ENCODE measurements at regions not wholly inside any gene's neighbourhood (a gene's known extent, or its start where the extent isn't known, plus 50 kb on each side); places are given as distances from the start of the nearest gene placed in this dataset.

GRCh38 chrX:140580478-140580877, 75.6 kb upstream of the SOX3 start:
- FAIRE-seq: no peak
- no peak overlapping the region for H3K27ac ChIP-seq (ENCODE audit: low read depth, low read length)
- H3K9me3 ChIP-seq (ENCODE audit: insufficient read depth, low read depth, low read length): no peaks in the 10 kb centered on the region
- H3K36me3 ChIP-seq (ENCODE audit: insufficient read depth, low read length): no peaks in the 10 kb centered on the region
- H3K27me3 ChIP-seq (ENCODE audit: insufficient read depth, low read length): no peaks in the 10 kb centered on the region
- no peak overlapping the region for H3K27ac Mint-ChIP-seq (ENCODE audit: unreplicated experiment)
- no peak overlapping the region for H3K4me3 Mint-ChIP-seq (ENCODE audit: unreplicated experiment)
- no peak overlapping the region for H3K9ac ChIP-seq (ENCODE audit: low read length)
- no peak overlapping the region for H3K4me3 ChIP-seq (ENCODE audit: insufficient read depth, low read depth, low read length)
- no peaks in the 10 kb centered on the region for H3K4me1 Mint-ChIP-seq (ENCODE audit: low read depth, unreplicated experiment)
- no peaks in the 10 kb centered on the region for H3K27me3 Mint-ChIP-seq (ENCODE audit: low read depth, unreplicated experiment)
- H3K9me3 Mint-ChIP-seq (ENCODE audit: unreplicated experiment): no peaks in the 10 kb centered on the region
- no peak overlapping the region for H2AFZ ChIP-seq (ENCODE audit: low read depth, low read length)
- no peaks in the 10 kb centered on the region for H3K36me3 Mint-ChIP-seq (ENCODE audit: low read depth, unreplicated experiment)
- H3K4me1 ChIP-seq (ENCODE audit: insufficient read depth, low read length): no peaks in the 10 kb centered on the region
- H3K79me2 ChIP-seq (ENCODE audit: insufficient read depth, low read length): no peaks in the 10 kb centered on the region
- DNase-seq (ENCODE audit: low read depth): no peak
- TF ChIP-seq, protein P1, sequence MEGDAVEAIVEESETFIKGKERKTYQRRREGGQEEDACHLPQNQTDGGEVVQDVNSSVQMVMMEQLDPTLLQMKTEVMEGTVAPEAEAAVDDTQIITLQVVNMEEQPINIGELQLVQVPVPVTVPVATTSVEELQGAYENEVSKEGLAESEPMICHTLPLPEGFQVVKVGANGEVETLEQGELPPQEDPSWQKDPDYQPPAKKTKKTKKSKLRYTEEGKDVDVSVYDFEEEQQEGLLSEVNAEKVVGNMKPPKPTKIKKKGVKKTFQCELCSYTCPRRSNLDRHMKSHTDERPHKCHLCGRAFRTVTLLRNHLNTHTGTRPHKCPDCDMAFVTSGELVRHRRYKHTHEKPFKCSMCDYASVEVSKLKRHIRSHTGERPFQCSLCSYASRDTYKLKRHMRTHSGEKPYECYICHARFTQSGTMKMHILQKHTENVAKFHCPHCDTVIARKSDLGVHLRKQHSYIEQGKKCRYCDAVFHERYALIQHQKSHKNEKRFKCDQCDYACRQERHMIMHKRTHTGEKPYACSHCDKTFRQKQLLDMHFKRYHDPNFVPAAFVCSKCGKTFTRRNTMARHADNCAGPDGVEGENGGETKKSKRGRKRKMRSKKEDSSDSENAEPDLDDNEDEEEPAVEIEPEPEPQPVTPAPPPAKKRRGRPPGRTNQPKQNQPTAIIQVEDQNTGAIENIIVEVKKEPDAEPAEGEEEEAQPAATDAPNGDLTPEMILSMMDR (IDR thresholded peaks at IDR 0.05; ENCODE audit: insufficient read depth, low read depth, low read length): no peak
- TF ChIP-seq EZH2 (IDR thresholded peaks at IDR 0.05; ENCODE audit: insufficient read depth, low read length): no peak
- H3K4me2 ChIP-seq (ENCODE audit: low read length): no peak overlapping the region
- H4K20me1 ChIP-seq (ENCODE audit: insufficient read depth, low read length): no peaks in the 10 kb centered on the region

GRCh38 chrX:140572724-140573123, 67.9 kb upstream of the SOX3 start:
- no peak overlapping the region for H3K27ac Mint-ChIP-seq (ENCODE audit: unreplicated experiment)
- no peak overlapping the region for H3K4me2 ChIP-seq (ENCODE audit: low read length)

DNA sequence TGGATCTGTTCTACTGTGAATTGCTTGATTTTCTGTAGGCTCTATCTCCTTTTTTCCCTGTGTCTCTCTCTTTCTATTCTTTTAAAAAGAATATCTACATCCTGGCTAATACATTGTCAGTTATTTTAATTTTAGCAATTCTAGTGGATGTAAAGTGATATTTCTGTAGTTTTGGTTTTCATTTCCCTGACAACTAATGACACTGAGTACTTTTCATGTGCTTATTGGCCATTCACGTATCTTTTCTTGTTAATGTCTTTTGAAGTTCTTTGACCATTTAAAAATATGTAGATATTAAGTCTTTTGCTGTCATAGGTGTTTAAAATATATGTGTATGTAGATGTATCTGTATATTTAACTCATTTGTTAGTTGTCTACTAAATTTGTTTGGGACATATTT, 59.0 kb upstream of the SOX3 start:
- no peak for FAIRE-seq

More at GRCh38 chrX:140572724-140573123, 67.9 kb upstream of the SOX3 start:
- H3K9me3 Mint-ChIP-seq (ENCODE audit: unreplicated experiment): no peaks in the 10 kb centered on the region
- H3K27me3 ChIP-seq (ENCODE audit: insufficient read depth, low read length): no peaks in the 10 kb centered on the region
- H3K4me3 Mint-ChIP-seq (ENCODE audit: unreplicated experiment): no peak overlapping the region
- H3K36me3 ChIP-seq (ENCODE audit: insufficient read depth, low read length): no peaks in the 10 kb centered on the region
- no peak overlapping the region for H3K9ac ChIP-seq (ENCODE audit: low read length)
- H3K36me3 Mint-ChIP-seq (ENCODE audit: low read depth, unreplicated experiment): no peaks in the 10 kb centered on the region
- no peaks in the 10 kb centered on the region for H3K79me2 ChIP-seq (ENCODE audit: insufficient read depth, low read length)
- no peak overlapping the region for H3K4me3 ChIP-seq (ENCODE audit: insufficient read depth, low read depth, low read length)
- H2AFZ ChIP-seq (ENCODE audit: low read depth, low read length): no peak overlapping the region
- no peaks in the 10 kb centered on the region for H3K27me3 Mint-ChIP-seq (ENCODE audit: low read depth, unreplicated experiment)
- no peaks in the 10 kb centered on the region for H3K4me1 Mint-ChIP-seq (ENCODE audit: low read depth, unreplicated experiment)
- DNase-seq (ENCODE audit: low read depth) (peak; percentile 8), FAIRE-seq (peak; percentile 82)
- no peaks in the 10 kb centered on the region for H4K20me1 ChIP-seq (ENCODE audit: insufficient read depth, low read length)
- H3K9me3 ChIP-seq (ENCODE audit: insufficient read depth, low read depth, low read length): no peaks in the 10 kb centered on the region
- H3K4me1 ChIP-seq (ENCODE audit: insufficient read depth, low read length): no peaks in the 10 kb centered on the region
- no peak overlapping the region for H3K27ac ChIP-seq (ENCODE audit: low read depth, low read length)
- TF ChIP-seq, protein P1 (IDR thresholded peaks at IDR 0.05; ENCODE audit: insufficient read depth, low read depth, low read length): peak; percentile 52
- TF ChIP-seq EZH2 (IDR thresholded peaks at IDR 0.05; ENCODE audit: insufficient read depth, low read length): no peak

More for the DNA sequence above, 59.0 kb upstream of the SOX3 start:
- H3K36me3 ChIP-seq (ENCODE audit: insufficient read depth, low read length): no peaks in the 10 kb centered on the region
- no peak overlapping the region for H3K27ac ChIP-seq (ENCODE audit: low read depth, low read length)
- no peak overlapping the region for H3K4me2 ChIP-seq (ENCODE audit: low read length)
- H3K36me3 Mint-ChIP-seq (ENCODE audit: low read depth, unreplicated experiment): no peaks in the 10 kb centered on the region
- H3K9me3 Mint-ChIP-seq (ENCODE audit: unreplicated experiment): no peaks in the 10 kb centered on the region
- TF ChIP-seq, protein P1 (IDR thresholded peaks at IDR 0.05; ENCODE audit: insufficient read depth, low read depth, low read length): no peak
- TF ChIP-seq EZH2 (IDR thresholded peaks at IDR 0.05; ENCODE audit: insufficient read depth, low read length): no peak
- H3K9me3 ChIP-seq (ENCODE audit: insufficient read depth, low read depth, low read length): no peaks in the 10 kb centered on the region
- H3K4me1 ChIP-seq (ENCODE audit: insufficient read depth, low read length): no peaks in the 10 kb centered on the region
- no peaks in the 10 kb centered on the region for H3K4me1 Mint-ChIP-seq (ENCODE audit: low read depth, unreplicated experiment)
- H3K27me3 Mint-ChIP-seq (ENCODE audit: low read depth, unreplicated experiment): no peaks in the 10 kb centered on the region
- H3K27ac Mint-ChIP-seq (ENCODE audit: unreplicated experiment): no peak overlapping the region
- H3K4me3 Mint-ChIP-seq (ENCODE audit: unreplicated experiment): no peak overlapping the region
- H2AFZ ChIP-seq (ENCODE audit: low read depth, low read length): no peak overlapping the region
- DNase-seq (ENCODE audit: low read depth): no peak
- no peak overlapping the region for H3K4me3 ChIP-seq (ENCODE audit: insufficient read depth, low read depth, low read length)
- H3K79me2 ChIP-seq (ENCODE audit: insufficient read depth, low read length): no peaks in the 10 kb centered on the region
- H3K9ac ChIP-seq (ENCODE audit: low read length): no peak overlapping the region
- H4K20me1 ChIP-seq (ENCODE audit: insufficient read depth, low read length): no peaks in the 10 kb centered on the region
- H3K27me3 ChIP-seq (ENCODE audit: insufficient read depth, low read length): no peaks in the 10 kb centered on the region
